ENCODE measurements at regions not wholly inside any gene's neighbourhood (a gene's known extent, or its start where the extent isn't known, plus 50 kb on each side); places are given as distances from the start of the nearest gene placed in this dataset.

GRCh38 chr3:117201901-117202774 is 492.6 kb downstream of the TUSC7 start:
- no peaks in the 10 kb centered on the region for H3K36me3 Mint-ChIP-seq (ENCODE audit: low read depth)
- no peaks in the 10 kb centered on the region for H3K36me3 ChIP-seq (ENCODE audit: insufficient read depth, low read length)
- DNase-seq (no peak), ATAC-seq (ENCODE audit: poor library complexity) (no peak)
- no peak for TF ChIP-seq CTCF (IDR thresholded peaks at IDR 0.05)
- peaks cover 11% of the 10 kb centered on the region for H3K9me3 Mint-ChIP-seq
- H3K4me1 Mint-ChIP-seq (ENCODE audit: low read depth), result no peaks in the 10 kb centered on the region
- no peak overlapping the region for H3K27ac ChIP-seq (ENCODE audit: low read depth in 1 of 2, low read length in 2 of 2)
- ChIA-PET CTCF (no interaction called here), POLR2A (no interaction called here)
- H3K9me3 ChIP-seq (ENCODE audit: control insufficient read depth in 1 of 2, insufficient read depth in 1 of 2, low read length in 2 of 2), result no peaks in the 10 kb centered on the region
- no peak overlapping the region for H3K4me3 ChIP-seq (ENCODE audit: low read length)
- intact Hi-C loops (cut with DNase I, micrococcal nuclease), result no loop called here
- H3K27ac Mint-ChIP-seq, result no peak overlapping the region
- H3K4me3 Mint-ChIP-seq, result no peak overlapping the region
- no peaks in the 10 kb centered on the region for H3K27me3 ChIP-seq (ENCODE audit: control insufficient read depth in 1 of 2, insufficient read depth in 2 of 2, low read length in 2 of 2)
- H3K4me1 ChIP-seq (ENCODE audit: insufficient read depth, low read length), result no peaks in the 10 kb centered on the region
- H3K27me3 Mint-ChIP-seq, result no peaks in the 10 kb centered on the region

GRCh38 chr3:117217355-117217754 is 507.8 kb downstream of the TUSC7 start:
- Histone ChIP-seq H3K36me3 (ENCODE audit: insufficient read depth, low read length) (no peaks in the 10 kb centered on the region), H3K4me1 (ENCODE audit: insufficient read depth, low read length) (no peaks in the 10 kb centered on the region), H3K27ac (ENCODE audit: low read depth in 1 of 2, low read length in 2 of 2) (no peak overlapping the region), H3K27me3 (ENCODE audit: control insufficient read depth in 1 of 2, insufficient read depth in 2 of 2, low read length in 2 of 2) (no peaks in the 10 kb centered on the region), H3K9me3 (ENCODE audit: control insufficient read depth in 1 of 2, insufficient read depth in 1 of 2, low read length in 2 of 2) (peaks cover 0 to 6% of the 10 kb centered on the region in 2 experiments), H3K4me3 (ENCODE audit: low read length) (no peak overlapping the region)
- Mint-ChIP-seq H3K27ac (no peak overlapping the region), H3K9me3 (peaks cover 14% of the 10 kb centered on the region), H3K4me3 (no peak overlapping the region), H3K36me3 (ENCODE audit: low read depth) (no peaks in the 10 kb centered on the region), H3K4me1 (ENCODE audit: low read depth) (no peaks in the 10 kb centered on the region), H3K27me3 (no peaks in the 10 kb centered on the region)
- DNase-seq (no peak), ATAC-seq (ENCODE audit: poor library complexity) (no peak)
- no peak for TF ChIP-seq CTCF (IDR thresholded peaks at IDR 0.05)
- CTCF ChIA-PET, result no interaction called here
- POLR2A ChIA-PET, result no interaction called here
- intact Hi-C loops (cut with DNase I, micrococcal nuclease), result no loop called here

- H3K27ac Mint-ChIP-seq, result no peak overlapping the region
- Histone ChIP-seq H3K27me3 (ENCODE audit: control insufficient read depth in 1 of 2, insufficient read depth in 2 of 2, low read length in 2 of 2) (no peaks in the 10 kb centered on the region), H3K4me3 (ENCODE audit: low read length) (no peak overlapping the region), H3K36me3 (ENCODE audit: insufficient read depth, low read length) (no peaks in the 10 kb centered on the region), H3K4me1 (ENCODE audit: insufficient read depth, low read length) (no peaks in the 10 kb centered on the region), H3K27ac (ENCODE audit: low read depth in 1 of 2, low read length in 2 of 2) (no peak overlapping the region), H3K9me3 (ENCODE audit: control insufficient read depth in 1 of 2, insufficient read depth in 1 of 2, low read length in 2 of 2) (peaks cover 0 to under 1% of the 10 kb centered on the region in 2 experiments)
- no peaks in the 10 kb centered on the region for H3K27me3 Mint-ChIP-seq
- ATAC-seq (ENCODE audit: poor library complexity) (no peak), DNase-seq (no peak)
- ChIA-PET POLR2A (no interaction called here), CTCF (no interaction called here)
- H3K36me3 Mint-ChIP-seq (ENCODE audit: low read depth), result no peaks in the 10 kb centered on the region
- no peaks in the 10 kb centered on the region for H3K4me1 Mint-ChIP-seq (ENCODE audit: low read depth)
- H3K4me3 Mint-ChIP-seq, result no peak overlapping the region
- H3K9me3 Mint-ChIP-seq, result peaks cover 10% of the 10 kb centered on the region
- intact Hi-C loops (cut with DNase I, micrococcal nuclease), result no loop called here
- TF ChIP-seq CTCF (IDR thresholded peaks at IDR 0.05), result no peak
These were observed 508.3 kb downstream of the TUSC7 start for GRCh38 chr3:117217760-117218316.

Measured in CD4-positive, alpha-beta T cell (primary cell).